Bronchial epithelial cell (primary cell): ENCODE measurements at regions not wholly inside any gene's neighbourhood (a gene's known extent, or its start where the extent isn't known, plus 50 kb on each side); places are given as distances from the start of the nearest gene placed in this dataset.
A peak's percentile ranks its signal among the peaks of the same experiment; 100 is the strongest.

Experiments
- DNase-seq: peaks from one replicate; pipeline ENCODE4 v3.0.0-alpha.2; 2010; ENCODE audit warnings: low read depth
- FAIRE-seq: peaks from 2 replicates; lab custom pipeline; 2011; peaks lifted over from hg19 to GRCh38; lab: Jason Lieb, UNC
- H3K27me3 ChIP-seq: 2 replicates; pipeline ENCODE4 v1.5.1; 2011; ENCODE audit warnings: low read length; ENCODE audit not compliant: control insufficient read depth, insufficient read depth
- H3K36me3 ChIP-seq: 2 replicates; pipeline ENCODE4 v1.5.1; 2011; ENCODE audit warnings: low read length; ENCODE audit not compliant: control insufficient read depth, insufficient read depth
- H3K4me3 ChIP-seq: 2 replicates; pipeline ENCODE4 v1.5.1; 2011; ENCODE audit warnings: mild to moderate bottlenecking, low read depth, low read length, control low read depth
- CTCF ChIP-seq: IDR thresholded peaks from 2 replicates; pipeline ENCODE4 v1.5.1; 2011; ENCODE audit warnings: mild to moderate bottlenecking, moderate library complexity, low read length, control low read depth, inconsistent platforms; ENCODE audit not compliant: insufficient read depth, severe bottlenecking

GRCh38 chr4:58935332-58935731 lies 1825.1 kb upstream of the IGFBP7 start:
- FAIRE-seq (no peak), DNase-seq (no peak)
- H3K4me3 ChIP-seq: no peak overlapping the region
- H3K27me3 ChIP-seq: no peaks in the 10 kb centered on the region
- no peak for TF ChIP-seq CTCF
- no peaks in the 10 kb centered on the region for H3K36me3 ChIP-seq

- FAIRE-seq: no peak
- no peaks in the 10 kb centered on the region for H3K36me3 ChIP-seq
- no peaks in the 10 kb centered on the region for H3K27me3 ChIP-seq
- no peak for TF ChIP-seq CTCF
- DNase-seq: peak; percentile 0
- H3K4me3 ChIP-seq: no peak overlapping the region
These were observed 1826.3 kb upstream of the IGFBP7 start for GRCh38 chr4:58936436-58936835.

GRCh38 chr4:58940167-58940566 lies 1830.0 kb upstream of the IGFBP7 start:
- DNase-seq: no peak
- TF ChIP-seq CTCF: no peak
- no peak overlapping the region for H3K4me3 ChIP-seq
- H3K27me3 ChIP-seq: no peaks in the 10 kb centered on the region
- H3K36me3 ChIP-seq: no peaks in the 10 kb centered on the region
- no peak for FAIRE-seq

- H3K27me3 ChIP-seq: no peaks in the 10 kb centered on the region
- DNase-seq (no peak), FAIRE-seq (no peak)
- H3K4me3 ChIP-seq: no peak overlapping the region
- H3K36me3 ChIP-seq: no peaks in the 10 kb centered on the region
- TF ChIP-seq CTCF: no peak
These were observed 1831.1 kb upstream of the IGFBP7 start for GRCh38 chr4:58941286-58941685.

GRCh38 chr4:58953575-58953974 lies 1843.4 kb upstream of the IGFBP7 start:
- FAIRE-seq (no peak), DNase-seq (no peak)
- no peaks in the 10 kb centered on the region for H3K27me3 ChIP-seq
- no peak for TF ChIP-seq CTCF
- no peaks in the 10 kb centered on the region for H3K36me3 ChIP-seq
- H3K4me3 ChIP-seq: no peak overlapping the region

GRCh38 chr4:58957711-58958110 lies 1847.5 kb upstream of the IGFBP7 start:
- no peak for DNase-seq
- no peak for FAIRE-seq
- no peaks in the 10 kb centered on the region for H3K27me3 ChIP-seq
- H3K4me3 ChIP-seq: no peak overlapping the region
- no peak for TF ChIP-seq CTCF
- no peaks in the 10 kb centered on the region for H3K36me3 ChIP-seq
